ENCODE measurements at regions not wholly inside any gene's neighbourhood (a gene's known extent, or its start where the extent isn't known, plus 50 kb on each side); places are given as distances from the start of the nearest gene placed in this dataset.
"Not testable (repeated sequence)": the region's sequence is repeated elsewhere in the genome, so short reads cannot be mapped to it uniquely, and the experiment has no call there.

GRCh38 chr22:27252282-27253049 lies 549.1 kb downstream of the MN1 start:
- DNase-seq (ENCODE audit: low spot score): no peak

DNA sequence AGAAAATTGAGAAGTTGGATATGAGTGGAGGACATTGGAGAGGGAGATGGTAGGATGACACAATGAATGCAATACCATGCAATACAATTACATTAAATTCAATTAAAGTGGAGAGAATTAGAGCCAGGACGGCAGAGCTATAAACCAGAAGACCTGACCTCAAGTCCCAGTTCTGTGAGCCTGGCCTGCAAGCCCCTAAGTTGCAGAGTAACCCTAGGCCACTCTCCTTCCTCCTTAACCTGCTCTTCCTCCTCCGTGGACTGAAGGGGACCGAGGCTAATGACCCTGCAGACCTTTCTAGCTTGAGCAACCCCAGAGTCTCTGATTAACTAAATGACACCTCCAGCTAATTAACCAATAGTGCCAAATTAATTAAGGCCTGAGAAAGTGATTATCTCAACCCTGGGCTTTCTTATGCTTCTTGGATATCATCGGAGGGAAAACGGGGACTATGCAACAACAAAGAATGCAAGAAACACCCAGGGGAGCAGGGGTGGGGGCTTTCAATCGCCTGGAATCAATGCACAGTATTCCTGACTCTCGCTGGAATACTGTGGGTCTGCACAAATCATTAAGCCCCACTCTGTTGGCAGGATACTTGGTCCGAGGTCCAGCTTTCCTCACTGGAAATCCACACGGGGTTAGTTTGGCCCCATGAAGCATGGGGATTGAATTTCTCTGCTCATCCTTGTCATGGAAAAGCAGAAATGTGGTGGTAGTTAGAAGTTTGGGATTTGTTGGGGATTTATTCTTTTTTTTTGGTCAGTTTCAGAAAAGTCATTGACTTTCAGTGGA lies 548.3 kb downstream of the MN1 start:
- no peak for DNase-seq (ENCODE audit: low spot score)

- DNase-seq (ENCODE audit: low spot score): not testable (repeated sequence)
Measured at GRCh38 chr22:27254063-27254462, 547.5 kb downstream of the MN1 start.

DNA sequence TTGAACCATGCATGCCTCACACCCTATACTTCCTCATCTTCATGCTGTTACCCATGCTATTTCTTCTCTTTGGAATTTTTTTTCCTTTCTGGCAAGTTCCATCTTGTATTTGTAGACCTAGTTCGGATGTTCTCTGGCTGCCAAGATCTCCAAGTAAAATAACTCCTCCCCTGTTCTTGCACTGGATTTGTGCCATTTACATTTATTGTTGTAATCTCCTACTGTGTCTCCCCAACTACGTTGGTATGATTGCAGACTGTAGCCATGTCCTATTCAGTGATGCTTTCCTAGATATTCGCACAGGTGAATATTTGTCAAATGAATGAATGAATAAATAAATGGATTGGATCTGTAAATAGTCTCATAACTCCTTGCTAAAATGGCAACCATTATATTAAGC lies 546.0 kb downstream of the MN1 start:
- no peak for DNase-seq (ENCODE audit: low spot score)

DNA sequence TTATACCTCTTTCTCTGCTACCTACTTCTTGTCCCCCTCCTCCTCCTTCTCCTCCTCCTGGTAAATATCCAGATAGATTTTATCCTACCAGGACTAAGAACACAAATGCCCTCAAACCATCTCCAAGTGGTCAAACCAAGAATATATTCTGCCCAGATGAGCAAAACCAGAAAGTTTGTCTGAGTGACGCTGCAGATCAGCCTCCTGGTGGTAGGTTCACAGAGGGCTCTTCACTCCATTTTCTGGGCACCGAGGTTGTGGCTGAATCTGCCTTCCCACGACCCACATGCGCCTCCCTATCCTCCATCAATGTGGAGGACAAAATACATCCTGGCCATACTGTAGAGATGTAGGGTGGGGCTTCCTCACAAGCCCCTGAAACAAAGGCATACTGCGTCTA lies 543.6 kb downstream of the MN1 start:
- DNase-seq (ENCODE audit: low spot score): no peak

DNA sequence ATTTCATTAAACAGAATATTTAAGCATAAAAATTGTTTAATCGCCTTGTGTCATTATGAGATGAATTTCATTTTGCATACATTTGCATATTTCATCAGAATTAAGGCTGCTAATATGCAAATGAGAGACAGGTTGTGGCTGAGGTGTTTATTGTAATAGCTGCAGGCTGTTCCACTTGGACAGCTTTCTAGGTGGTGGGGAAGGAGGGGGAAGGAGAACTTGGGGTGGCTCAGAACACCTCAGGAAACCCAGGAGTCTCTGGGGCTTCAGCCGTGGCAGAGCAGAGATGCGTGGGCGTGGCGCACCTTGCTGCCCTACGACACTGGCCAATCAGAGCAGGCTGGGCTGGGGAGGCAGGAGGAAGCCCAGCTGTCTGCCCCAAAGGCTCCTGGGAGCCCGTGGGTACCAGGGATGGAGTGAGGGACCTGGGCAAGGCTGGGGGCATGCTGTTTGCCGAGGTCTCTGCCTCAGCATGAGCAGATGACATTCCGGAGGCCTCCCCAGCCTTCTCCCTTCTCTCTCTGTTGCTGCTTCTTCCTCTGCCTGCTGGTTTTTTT lies 542.9 kb downstream of the MN1 start:
- no peak for DNase-seq (ENCODE audit: low spot score)

GRCh38 chr22:27259433-27259832 lies 542.1 kb downstream of the MN1 start:
- DNase-seq (ENCODE audit: low spot score): no peak

GRCh38 chr22:27260087-27260698 lies 541.4 kb downstream of the MN1 start:
- no peak for DNase-seq (ENCODE audit: low spot score)

DNA sequence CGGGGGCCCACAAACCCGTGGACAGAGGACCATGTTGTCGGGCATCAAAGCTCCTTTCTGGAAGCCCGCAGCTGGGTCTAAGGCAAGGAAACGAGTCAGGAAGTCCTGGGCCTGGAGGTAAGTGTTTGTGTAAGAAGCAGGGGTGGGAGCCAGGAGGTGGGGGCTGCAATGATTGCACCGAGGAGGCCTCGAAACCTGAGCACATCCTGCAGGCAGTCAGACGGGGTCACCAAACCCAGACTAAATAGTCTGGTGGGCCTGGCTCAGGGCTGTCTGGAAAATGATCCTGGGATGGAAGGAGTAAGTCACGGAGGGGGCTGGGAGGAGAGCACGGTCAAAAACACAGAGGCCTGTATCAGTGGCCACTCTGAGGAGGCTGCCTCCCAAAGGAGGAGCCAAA lies 539.2 kb downstream of the MN1 start:
- DNase-seq (ENCODE audit: low spot score): no peak

DNA sequence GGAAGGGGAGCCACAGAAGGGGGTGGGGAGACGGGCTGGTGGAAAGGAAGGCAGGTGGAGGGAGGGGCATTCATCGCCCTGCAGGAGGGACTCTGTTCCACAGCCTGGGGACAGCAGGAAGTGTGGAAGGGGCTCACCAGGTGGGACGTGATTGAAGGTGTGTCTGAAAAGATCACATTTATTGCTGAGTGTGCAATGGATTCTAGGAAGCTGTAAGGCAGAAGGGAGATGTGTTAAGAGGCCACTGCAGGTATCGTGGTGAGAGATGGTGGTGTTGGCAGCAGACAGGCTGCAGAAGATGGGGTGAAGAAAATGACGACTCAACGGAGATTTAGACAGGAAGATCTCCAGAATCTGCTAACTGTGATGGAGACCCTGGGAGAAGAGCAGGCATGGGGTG lies 537.4 kb downstream of the MN1 start:
- no peak for DNase-seq (ENCODE audit: low spot score)

DNA sequence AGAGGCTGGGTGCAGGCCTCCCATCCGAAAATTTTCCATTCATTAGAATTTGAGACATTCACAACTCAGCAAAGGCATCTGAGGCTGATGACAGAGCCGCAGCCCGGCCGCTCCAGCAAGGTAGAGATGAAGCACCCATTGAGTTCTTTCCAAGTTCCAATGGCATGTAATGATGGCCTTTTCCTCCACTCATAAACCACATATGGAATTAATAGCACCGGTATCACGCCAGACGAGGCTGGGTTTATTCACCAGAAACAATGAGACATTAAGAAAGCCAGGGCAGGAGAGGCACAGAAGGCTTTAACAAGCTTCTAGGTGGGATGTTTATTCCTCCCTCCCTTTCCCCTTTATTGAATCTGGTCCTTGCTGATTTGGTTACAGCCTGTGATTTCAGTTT lies 534.4 kb downstream of the MN1 start:
- no peak for DNase-seq (ENCODE audit: low spot score)

GRCh38 chr22:27269751-27270543 lies 531.6 kb downstream of the MN1 start:
- no peak for DNase-seq (ENCODE audit: low spot score)

DNA sequence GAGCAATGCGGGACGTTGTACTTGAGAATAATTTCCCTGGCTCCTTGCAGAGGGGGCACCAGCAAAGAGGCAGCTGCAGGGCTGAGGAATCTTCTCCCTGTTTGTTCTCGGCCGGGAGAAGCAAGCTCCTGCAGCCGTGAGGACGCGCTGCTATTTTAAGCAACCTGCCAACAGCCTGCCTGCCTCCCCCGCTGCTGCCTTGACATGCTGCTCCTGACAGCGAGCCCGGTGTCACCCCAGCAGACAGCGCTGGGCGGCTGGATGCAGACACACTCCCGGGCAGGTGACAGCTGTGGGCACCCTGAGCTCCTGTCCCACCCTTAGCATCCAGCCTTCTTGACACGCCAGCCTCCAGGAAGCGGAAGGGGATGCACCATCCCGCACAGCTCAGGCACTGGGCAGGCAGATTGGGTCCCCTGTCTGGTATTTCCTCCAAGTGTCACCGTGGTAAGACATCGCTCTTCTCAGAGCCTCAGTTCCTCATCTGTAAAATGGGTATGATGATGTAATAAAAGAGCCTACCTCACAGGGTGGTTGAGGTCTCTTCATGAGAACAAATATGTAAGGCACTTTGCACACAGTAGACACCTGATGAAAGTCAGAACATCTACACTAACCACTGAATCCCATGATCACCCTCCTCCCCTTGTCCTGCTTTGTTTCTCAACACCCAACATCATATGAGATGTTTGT lies 530.6 kb downstream of the MN1 start:
- no peak for DNase-seq (ENCODE audit: low spot score)

DNA sequence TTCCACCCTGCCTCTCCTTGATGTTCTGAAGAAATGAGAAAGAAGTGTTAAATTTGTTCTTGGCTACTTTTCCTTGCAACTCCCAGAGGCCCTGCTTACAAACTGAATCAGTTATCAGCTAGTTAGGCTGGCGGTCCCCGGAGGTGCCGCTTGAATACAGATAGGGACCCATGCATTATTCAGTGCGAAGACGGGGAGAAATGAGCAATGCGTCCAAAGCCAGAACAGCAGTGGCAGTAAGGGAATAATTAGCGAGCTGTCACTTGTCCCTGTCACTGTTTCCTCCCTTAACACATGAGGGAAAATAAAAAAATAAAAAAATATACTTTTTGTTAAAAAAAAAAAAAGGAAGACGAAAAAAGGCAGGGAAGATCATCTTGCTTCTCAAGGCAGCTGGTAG lies 528.1 kb downstream of the MN1 start:
- DNase-seq (ENCODE audit: low spot score): no peak

- no peak for DNase-seq (ENCODE audit: low spot score)
Measured at GRCh38 chr22:27273853-27274252, 527.7 kb downstream of the MN1 start.

DNA sequence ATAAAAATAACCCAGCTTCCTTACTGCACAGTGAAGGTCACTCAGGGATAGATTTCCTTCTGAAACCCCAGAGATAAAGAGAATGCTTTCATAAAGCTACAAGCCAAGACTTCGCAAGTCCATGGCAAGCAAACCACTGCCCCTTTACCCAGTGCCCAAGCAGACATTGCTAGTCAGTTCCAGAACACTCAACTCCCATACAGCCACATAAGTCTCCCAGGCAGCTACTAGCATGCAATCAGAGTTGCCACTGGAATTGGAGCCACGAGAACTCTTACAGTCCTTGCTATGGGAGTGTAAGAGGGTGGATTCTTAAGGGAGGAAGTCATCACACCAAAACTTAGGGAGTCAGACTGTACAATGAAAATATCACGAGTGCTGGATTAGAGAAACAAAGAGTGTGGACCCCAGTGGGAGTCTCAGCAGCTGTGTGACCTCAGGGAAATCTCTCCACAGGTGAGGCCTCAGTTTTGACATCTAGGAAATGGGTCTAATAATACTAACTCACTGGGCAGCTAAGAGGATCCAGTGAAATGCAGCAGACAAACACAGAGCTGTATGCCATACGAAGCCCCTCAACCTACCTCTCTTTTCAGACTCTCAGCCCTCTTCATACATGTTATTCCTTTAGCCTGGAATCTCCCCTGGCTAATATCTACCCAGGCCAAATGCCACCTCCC lies 526.6 kb downstream of the MN1 start:
- no peak for DNase-seq (ENCODE audit: low spot score)

DNA sequence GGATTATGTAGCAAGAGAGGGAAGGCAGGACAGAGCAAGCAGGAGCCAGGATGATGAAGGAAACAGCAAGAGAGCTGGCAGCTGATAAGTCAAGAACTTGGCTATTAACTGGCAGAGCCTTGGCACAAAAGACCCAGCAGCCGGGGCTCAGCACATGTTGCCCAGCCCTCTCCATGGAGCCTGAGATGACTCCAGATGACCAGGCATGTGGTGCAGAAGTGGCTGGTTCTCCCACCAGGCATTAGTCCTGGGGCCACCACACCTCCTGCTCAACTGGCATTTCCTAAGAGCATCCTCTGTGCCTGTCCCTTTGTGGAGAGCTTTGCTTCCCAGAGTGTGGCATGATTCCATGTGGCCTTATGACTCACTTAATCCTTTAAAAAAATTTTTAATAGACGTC lies 522.6 kb downstream of the MN1 start:
- DNase-seq (ENCODE audit: low spot score): no peak

- no peak for DNase-seq (ENCODE audit: low spot score)
Measured at GRCh38 chr22:27283240-27283639, 518.3 kb downstream of the MN1 start.

GRCh38 chr22:27283714-27284113 lies 517.8 kb downstream of the MN1 start:
- DNase-seq (ENCODE audit: low spot score): no peak

DNA sequence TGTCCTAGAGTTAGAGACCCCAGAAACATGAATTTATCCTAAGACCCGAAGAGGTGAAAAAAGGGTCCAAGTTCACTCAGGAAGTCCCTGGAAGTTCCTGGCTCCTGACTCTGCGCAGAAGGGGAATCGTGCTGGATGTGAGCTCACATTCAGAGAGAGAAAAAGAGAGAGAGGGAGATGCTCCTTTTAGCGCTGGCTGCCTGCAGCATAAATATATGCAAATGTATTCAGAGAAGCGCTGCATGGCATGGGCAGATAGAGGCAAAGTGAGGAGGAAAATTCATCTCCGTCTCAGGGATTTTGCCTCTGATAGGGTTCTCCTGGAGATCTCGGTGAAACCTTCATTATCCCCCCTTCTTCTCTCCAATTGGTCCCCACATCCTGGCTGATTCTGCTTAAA lies 517.2 kb downstream of the MN1 start:
- DNase-seq (ENCODE audit: low spot score): no peak

- no peak for DNase-seq (ENCODE audit: low spot score)
Measured at GRCh38 chr22:27286711-27287110, 514.8 kb downstream of the MN1 start.

All from activated CD4-positive, alpha-beta T cell treated with anti-CD3 and anti-CD28 coated beads, Interleukin-2, Interleukin-4, amounts not matched to agents 100 ng/mL and 50 ng/mL, durations not matched to agents 16 hours and 8 hours (primary cell).